GM06990 (cell line): ENCODE measurements at regions not wholly inside any gene's neighbourhood (a gene's known extent, or its start where the extent isn't known, plus 50 kb on each side); places are given as distances from the start of the nearest gene placed in this dataset.

Experiments
- DNase-seq: peaks from one replicate; pipeline ENCODE4 v3.0.0-alpha.2; 2011; ENCODE audit not compliant: insufficient read length; ENCODE audit errors: extremely low read depth
- H3K27me3 ChIP-seq: replicated peaks from 2 replicates; pipeline ENCODE4 v1.6.0; 2011; ENCODE audit warnings: low read length; ENCODE audit not compliant: control insufficient read depth, insufficient read depth
- H3K36me3 ChIP-seq: 2 replicates; pipeline ENCODE4 v1.5.1; 2011; ENCODE audit warnings: low read length; ENCODE audit not compliant: control insufficient read depth, insufficient read depth
- H3K4me3 ChIP-seq: replicated peaks from 2 replicates; pipeline ENCODE4 v1.5.1; 2011; ENCODE audit warnings: low read depth, mild to moderate bottlenecking, control low read depth, low read length
- CTCF ChIP-seq: IDR thresholded peaks from 2 replicates; pipeline ENCODE4 v1.5.1; 2011; ENCODE audit warnings: low read length, control low read depth, mild to moderate bottlenecking, inconsistent platforms; ENCODE audit not compliant: insufficient read depth, poor library complexity, severe bottlenecking

- no peak for DNase-seq
- Histone ChIP-seq H3K36me3 (no peaks in the 10 kb centered on the region), H3K4me3 (no peak overlapping the region), H3K27me3 (peaks cover 1% of the 10 kb centered on the region)
- no peak for TF ChIP-seq CTCF
Measured at GRCh38 chr3:124552224-124552623, 178.0 kb upstream of the UMPS start.

GRCh38 chr3:124553178-124553577 lies 177.1 kb upstream of the UMPS start:
- TF ChIP-seq CTCF = no peak
- no peak for DNase-seq
- Histone ChIP-seq H3K36me3 (no peaks in the 10 kb centered on the region), H3K27me3 (peaks cover 2% of the 10 kb centered on the region), H3K4me3 (no peak overlapping the region)

- DNase-seq = no peak
- Histone ChIP-seq H3K36me3 (no peaks in the 10 kb centered on the region), H3K4me3 (no peak overlapping the region), H3K27me3 (peaks cover 2% of the 10 kb centered on the region; the same call in 1 of the 2 replicates)
- no peak for TF ChIP-seq CTCF
Measured at GRCh38 chr3:124556636-124557035, 173.6 kb upstream of the UMPS start.

- H3K36me3 ChIP-seq = no peaks in the 10 kb centered on the region
- no peak for DNase-seq
- no peak for TF ChIP-seq CTCF
- no peak overlapping the region for H3K4me3 ChIP-seq
- peaks cover 2% of the 10 kb centered on the region; the same call in 1 of the 2 replicates for H3K27me3 ChIP-seq
Measured at GRCh38 chr3:124557433-124558232, 172.6 kb upstream of the UMPS start.

GRCh38 chr3:124558991-124559845 lies 171.0 kb upstream of the UMPS start:
- Histone ChIP-seq H3K4me3 (no peak overlapping the region), H3K27me3 (peaks cover 1% of the 10 kb centered on the region), H3K36me3 (no peaks in the 10 kb centered on the region)
- DNase-seq = no peak
- no peak for TF ChIP-seq CTCF
